SK-N-MC (cell line): ENCODE measurements at regions not wholly inside any gene's neighbourhood (a gene's known extent, or its start where the extent isn't known, plus 50 kb on each side); places are given as distances from the start of the nearest gene placed in this dataset.
"Not testable (repeated sequence)": the region's sequence is repeated elsewhere in the genome, so short reads cannot be mapped to it uniquely, and the experiment has no call there.

ENCODE experiments used
- EZH2 ChIP-seq: fragments of 200-600 bp; sonication (generic); IDR thresholded peaks from one replicate; pipeline ENCODE4 v1.6.1; 2017; ENCODE audit warnings: antibody characterized with exemption
- FOXP2 ChIP-seq: optimal IDR thresholded peaks from 2 replicates; pipeline ENCODE3; 2011; ENCODE audit warnings: mild to moderate bottlenecking, moderate library complexity; ENCODE audit not compliant: insufficient read depth; ENCODE audit errors: extremely low read length, control extremely low read depth
- POLR2AphosphoS5 ChIP-seq: IDR thresholded peaks from 2 replicates; pipeline ENCODE4 v1.6.1; 2012; ENCODE audit warnings: mild to moderate bottlenecking, low read depth, low read length, borderline replicate concordance

DNA sequence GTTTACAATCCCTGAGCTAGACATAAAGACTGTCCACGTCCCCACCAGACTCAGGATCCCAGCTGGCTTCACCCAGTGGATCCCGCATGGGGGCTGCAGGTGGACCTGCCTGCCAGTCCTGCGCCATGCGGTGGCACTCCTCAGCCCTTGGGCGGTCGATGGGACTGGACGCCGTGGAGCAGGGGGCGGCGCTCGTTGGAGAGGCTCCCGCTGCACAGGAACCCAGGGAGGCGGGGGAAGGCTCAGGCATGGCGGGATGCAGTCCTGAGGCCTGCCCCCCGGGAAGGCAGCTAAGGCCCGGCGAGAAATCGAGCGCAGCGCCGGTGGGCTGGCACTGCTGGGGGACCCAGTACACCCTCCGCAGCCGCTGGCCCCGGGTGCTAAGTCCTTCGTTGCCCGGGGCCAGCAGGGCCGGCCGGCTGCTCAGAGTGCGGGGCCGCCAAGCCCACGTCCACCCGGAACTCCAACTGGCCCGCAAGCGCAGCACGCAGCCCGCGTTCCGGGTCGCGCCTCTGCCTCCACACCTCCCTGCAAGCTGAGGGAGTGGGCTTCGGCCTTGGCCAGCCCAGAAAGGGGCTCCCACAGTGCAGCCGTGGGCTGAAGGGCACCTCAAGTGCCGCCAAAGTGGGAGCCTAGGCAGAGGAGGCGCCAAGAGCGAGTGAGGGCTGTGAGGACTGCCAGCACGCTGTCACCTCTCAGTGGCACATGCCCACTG is 553.1 kb downstream of the CDH9 start:
- not testable (repeated sequence) for TF ChIP-seq EZH2, POLR2AphosphoS5, FOXP2
